ENCODE measurements at regions not wholly inside any gene's neighbourhood (a gene's known extent, or its start where the extent isn't known, plus 50 kb on each side); places are given as distances from the start of the nearest gene placed in this dataset.

DNA sequence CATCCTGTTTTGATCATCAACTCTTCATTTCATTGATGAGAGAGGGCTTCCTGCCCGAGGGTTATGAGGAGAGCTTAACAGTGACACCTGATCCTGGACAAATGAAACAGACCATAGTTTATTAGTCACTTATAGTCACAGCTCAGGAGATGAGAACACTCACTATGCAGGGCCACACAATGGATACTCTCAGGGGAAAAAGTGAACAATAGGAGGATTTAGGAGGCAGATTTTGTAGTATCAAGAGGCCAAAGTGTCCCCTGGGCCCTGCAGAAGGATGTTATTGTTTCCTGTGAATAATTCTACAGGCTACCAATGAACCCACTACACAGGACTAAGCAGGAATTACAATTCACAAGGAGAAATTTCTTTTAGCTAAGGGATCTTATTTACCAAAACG is 772.8 kb upstream of the MAN1A1 start:
- Mint-ChIP-seq H3K27ac (no peak overlapping the region), H3K9me3 (peaks cover 0 to 6% (median 4%) of the 10 kb centered on the region in 3 donors), H3K4me3 (no peak overlapping the region), H3K4me1 (peaks cover 7 to 22% (median 10%) of the 10 kb centered on the region in 3 donors), H3K36me3 (no peaks in the 10 kb centered on the region), H3K27me3 (no peaks in the 10 kb centered on the region)

DNA sequence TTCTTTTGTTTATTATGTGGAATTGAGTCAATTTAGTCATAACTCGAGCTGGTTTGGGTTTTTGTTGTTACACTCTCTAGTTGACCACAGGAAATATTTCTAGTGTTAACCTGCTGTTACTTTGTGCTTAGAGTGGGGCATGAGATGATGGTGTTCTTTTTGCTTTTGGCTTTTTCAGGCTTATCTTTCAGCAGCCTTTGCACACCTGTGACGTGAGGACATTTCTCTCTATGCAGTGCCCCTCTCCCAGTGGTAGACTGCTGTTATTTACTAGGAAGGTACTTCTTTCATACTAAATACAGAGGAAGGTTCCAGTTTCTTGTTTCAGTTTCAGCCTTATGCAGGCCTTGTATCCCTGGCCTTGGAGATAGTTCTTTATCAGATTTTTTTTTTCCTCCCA is 766.8 kb upstream of the MAN1A1 start:
- H3K4me3 Mint-ChIP-seq: peak overlapping the region in 1 of 4 donors; percentile 23
- H3K36me3 Mint-ChIP-seq: no peaks in the 10 kb centered on the region
- H3K9me3 Mint-ChIP-seq: peaks cover 0 to 4% (median 0%) of the 10 kb centered on the region in 3 donors
- H3K4me1 Mint-ChIP-seq: peaks cover 5 to 15% (median 10%) of the 10 kb centered on the region in 3 donors
- no peaks in the 10 kb centered on the region for H3K27me3 Mint-ChIP-seq
- H3K27ac Mint-ChIP-seq: no peak overlapping the region

DNA sequence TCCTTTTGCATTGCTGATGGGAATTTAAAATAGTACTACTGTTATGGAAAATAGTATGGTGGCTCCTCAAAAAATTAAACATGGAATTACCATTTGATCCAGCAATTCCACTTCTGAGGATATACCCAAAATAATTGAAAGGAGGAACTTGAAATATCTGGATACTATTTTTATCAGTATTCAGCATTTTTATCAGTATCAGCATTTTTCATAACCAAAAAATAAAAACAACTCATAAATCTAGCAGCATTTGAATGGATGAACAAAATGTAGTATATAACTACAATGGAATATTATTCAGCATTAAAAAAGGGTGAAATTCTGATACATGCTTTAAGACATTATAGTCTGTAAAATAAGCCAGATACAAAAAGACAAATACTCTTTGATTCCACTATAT is 763.4 kb upstream of the MAN1A1 start:
- no peak overlapping the region for H3K27ac Mint-ChIP-seq
- H3K9me3 Mint-ChIP-seq: peaks cover 0 to 4% (median 0%) of the 10 kb centered on the region in 3 donors
- H3K4me3 Mint-ChIP-seq: no peak overlapping the region
- H3K36me3 Mint-ChIP-seq: no peaks in the 10 kb centered on the region
- no peaks in the 10 kb centered on the region for H3K27me3 Mint-ChIP-seq
- peaks cover 5 to 14% (median 9%) of the 10 kb centered on the region in 3 donors for H3K4me1 Mint-ChIP-seq

DNA sequence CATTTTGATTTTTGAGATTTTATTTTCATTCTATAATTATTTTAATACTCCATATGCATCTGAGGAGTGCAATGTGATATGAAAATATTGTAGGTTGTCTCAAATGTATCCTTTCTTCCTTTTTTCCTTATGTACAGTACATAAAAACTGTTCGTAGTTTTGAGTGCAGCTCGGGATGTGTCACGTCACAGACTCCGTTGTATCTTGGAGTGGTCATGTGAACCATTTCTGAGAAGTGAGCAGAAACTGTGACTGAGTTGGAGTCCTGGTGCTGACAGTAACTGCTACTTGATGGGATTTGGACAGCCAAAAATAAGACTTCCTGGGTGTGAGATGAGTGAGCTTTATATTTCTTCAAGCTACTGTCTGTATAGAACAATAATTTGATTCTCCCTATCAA is 761.4 kb upstream of the MAN1A1 start:
- H3K27me3 Mint-ChIP-seq: no peaks in the 10 kb centered on the region
- H3K9me3 Mint-ChIP-seq: peaks cover 0 to 4% (median 0%) of the 10 kb centered on the region in 3 donors
- H3K4me3 Mint-ChIP-seq: no peak overlapping the region
- H3K4me1 Mint-ChIP-seq: no peaks in the 10 kb centered on the region
- H3K36me3 Mint-ChIP-seq: no peaks in the 10 kb centered on the region
- H3K27ac Mint-ChIP-seq: no peak overlapping the region

DNA sequence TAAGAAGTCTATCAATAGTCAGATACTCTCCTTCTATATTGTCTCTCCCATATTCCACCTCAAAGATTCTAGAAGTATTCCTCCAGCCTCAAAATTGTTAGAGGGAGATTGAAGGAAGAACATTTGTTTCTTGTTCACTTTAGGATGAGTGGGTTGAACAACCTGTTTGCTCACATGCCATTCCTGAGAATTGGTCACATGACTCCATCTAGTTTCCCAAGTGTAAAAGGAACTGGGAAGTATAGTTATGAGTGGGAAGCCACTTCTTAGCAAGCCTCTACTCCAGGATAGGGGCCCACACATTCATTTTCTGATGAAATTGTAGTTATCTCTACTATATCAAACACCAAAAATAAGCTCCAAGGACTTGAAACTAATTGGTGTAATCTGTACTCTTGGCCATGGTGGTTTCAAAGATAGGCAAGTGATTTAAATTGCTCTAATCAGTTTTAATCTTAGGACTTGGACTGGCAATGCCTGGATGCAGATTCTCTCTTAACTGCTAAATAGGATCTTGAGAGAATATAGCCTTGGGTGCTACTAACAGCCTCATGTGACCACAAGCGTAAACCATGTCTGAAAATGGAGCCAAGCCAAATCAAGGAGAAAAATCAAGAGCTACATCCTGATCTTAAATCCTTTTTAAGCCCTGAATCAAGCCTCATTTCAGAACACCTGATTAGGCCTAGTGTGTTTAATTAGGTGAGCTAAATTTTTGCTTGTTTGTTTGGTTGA is 758.7 kb upstream of the MAN1A1 start:
- no peaks in the 10 kb centered on the region for H3K36me3 Mint-ChIP-seq
- H3K4me3 Mint-ChIP-seq: no peak overlapping the region
- no peaks in the 10 kb centered on the region for H3K4me1 Mint-ChIP-seq
- H3K9me3 Mint-ChIP-seq: peaks cover 0 to 1% (median 0%) of the 10 kb centered on the region in 3 donors
- H3K27ac Mint-ChIP-seq: no peak overlapping the region
- no peaks in the 10 kb centered on the region for H3K27me3 Mint-ChIP-seq

DNA sequence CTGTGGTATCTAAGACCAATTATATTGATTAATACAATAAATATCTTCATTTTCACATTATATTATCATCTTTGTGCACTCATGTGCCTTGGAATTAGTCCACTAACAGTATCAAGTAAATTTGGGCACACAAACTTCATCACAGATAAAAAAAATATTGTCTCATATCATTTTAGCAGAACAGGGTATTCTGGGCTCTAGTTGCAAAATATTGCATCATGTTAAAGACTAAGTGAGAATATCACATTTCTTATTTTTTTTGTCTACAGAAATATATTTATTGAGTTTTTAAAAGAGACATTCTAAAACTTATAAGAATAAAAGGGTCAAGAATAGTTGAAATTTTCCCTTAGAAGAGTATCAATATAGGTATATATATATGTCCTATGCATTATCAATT is 754.1 kb upstream of the MAN1A1 start:
- H3K4me1 Mint-ChIP-seq: no peaks in the 10 kb centered on the region
- no peaks in the 10 kb centered on the region for H3K36me3 Mint-ChIP-seq
- H3K27ac Mint-ChIP-seq: no peak overlapping the region
- no peak overlapping the region for H3K4me3 Mint-ChIP-seq
- H3K9me3 Mint-ChIP-seq: peaks cover 0 to 1% (median 0%) of the 10 kb centered on the region in 3 donors
- no peaks in the 10 kb centered on the region for H3K27me3 Mint-ChIP-seq

DNA sequence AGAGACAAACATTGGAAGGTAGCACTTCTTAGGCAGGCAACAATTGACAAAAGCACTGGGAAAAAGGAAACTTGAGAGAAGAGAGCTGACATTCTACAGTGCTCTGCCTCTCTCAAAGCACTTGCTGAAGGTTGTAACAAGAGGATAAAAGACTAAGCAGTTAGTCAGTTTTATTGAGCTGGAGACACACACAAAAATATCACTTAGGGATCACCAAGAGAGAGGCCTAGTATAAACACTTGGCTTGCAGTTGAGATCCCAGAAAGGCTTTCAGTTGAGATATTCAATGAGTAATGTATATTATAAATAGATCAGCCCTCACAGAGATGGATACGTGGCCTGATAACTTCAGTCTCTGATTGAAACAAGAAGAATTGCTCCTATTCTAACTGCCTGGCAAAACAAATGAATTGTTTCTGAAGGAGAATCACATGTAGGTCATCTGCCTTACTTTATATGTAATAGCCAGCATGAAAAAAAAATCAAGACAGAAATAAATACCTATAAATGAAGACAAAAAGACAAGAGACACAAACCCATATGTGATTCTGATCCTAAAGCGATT is 747.2 kb upstream of the MAN1A1 start:
- Mint-ChIP-seq H3K27ac (no peak overlapping the region), H3K4me1 (no peaks in the 10 kb centered on the region), H3K36me3 (peaks cover 2% of the 10 kb centered on the region)

DNA sequence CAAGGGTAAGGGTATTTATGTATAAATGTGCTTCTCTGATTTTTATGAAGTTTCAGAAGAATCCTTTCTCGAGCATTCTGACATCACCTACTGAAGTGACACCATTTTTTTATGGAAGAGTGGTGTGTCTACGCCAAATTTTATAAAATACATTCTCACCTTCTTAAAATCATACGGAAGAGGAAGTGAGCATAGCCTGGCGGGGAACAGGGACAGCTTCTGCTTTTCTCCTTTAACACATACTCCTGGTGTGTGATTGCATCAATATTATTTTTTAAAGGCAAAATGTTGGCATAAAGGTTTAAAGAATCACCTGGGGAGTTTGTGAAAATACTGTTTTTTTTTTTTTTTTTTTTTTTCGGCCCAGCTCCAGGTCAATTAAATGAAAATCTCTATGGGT is 733.6 kb upstream of the MAN1A1 start:
- H3K27me3 Mint-ChIP-seq: peaks cover 1% of the 10 kb centered on the region
- no peak overlapping the region for H3K27ac Mint-ChIP-seq
- no peaks in the 10 kb centered on the region for H3K9me3 Mint-ChIP-seq
- H3K4me3 Mint-ChIP-seq: no peak overlapping the region
- H3K4me1 Mint-ChIP-seq: peaks cover 0 to 4% (median 1%) of the 10 kb centered on the region in 3 donors
- H3K36me3 Mint-ChIP-seq: no peaks in the 10 kb centered on the region

More for the DNA sequence above, 747.2 kb upstream of the MAN1A1 start:
- H3K4me3 Mint-ChIP-seq: no peak overlapping the region
- no peaks in the 10 kb centered on the region for H3K27me3 Mint-ChIP-seq
- H3K9me3 Mint-ChIP-seq: no peaks in the 10 kb centered on the region

DNA sequence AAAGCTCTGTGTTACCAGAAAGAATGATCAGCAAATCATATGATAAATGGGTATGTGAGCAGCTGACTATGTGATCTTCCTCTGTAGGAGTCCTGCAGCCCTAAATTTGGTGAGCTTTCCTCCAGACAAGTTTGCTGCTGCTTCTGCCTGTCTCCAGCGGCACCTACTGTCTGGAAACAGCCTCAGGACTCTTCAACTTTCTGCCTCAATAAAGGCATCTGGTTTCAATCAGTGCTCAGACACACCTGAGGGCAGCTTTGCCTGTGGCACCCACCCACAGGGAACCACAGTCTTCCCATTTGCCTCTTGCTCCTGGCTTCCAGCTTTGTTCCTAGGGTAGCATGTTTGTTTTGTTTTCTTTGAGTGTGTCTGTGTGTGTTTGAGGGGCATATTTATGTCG is 727.9 kb upstream of the MAN1A1 start:
- no peak overlapping the region for H3K4me3 Mint-ChIP-seq
- no peaks in the 10 kb centered on the region for H3K4me1 Mint-ChIP-seq
- H3K27ac Mint-ChIP-seq: peak overlapping the region in 1 of 3 donors; percentile 27
- no peaks in the 10 kb centered on the region for H3K9me3 Mint-ChIP-seq
- H3K27me3 Mint-ChIP-seq: peaks cover 1% of the 10 kb centered on the region
- no peaks in the 10 kb centered on the region for H3K36me3 Mint-ChIP-seq

DNA sequence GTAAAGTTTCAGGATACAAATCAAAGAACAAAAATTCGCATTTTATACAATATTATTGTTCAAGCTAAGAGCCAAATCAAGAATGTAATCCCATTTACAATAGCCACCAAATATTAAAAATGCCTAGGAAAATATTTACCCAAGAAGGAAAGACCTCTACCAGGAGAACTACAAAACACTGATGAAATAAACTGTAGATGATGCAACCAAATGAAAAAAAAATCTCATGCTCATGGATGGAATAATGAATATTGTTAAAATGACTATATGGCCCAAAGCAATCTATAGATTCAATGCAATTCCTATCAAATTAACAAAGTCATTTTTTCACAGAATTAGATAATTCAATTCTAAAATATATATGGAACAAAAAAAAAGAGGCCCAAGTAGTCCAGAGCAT is 708.8 kb upstream of the MAN1A1 start:
- H3K4me3 Mint-ChIP-seq: no peak overlapping the region
- H3K27me3 Mint-ChIP-seq: no peaks in the 10 kb centered on the region
- H3K36me3 Mint-ChIP-seq: no peaks in the 10 kb centered on the region
- peaks cover 2 to 18% (median 3%) of the 10 kb centered on the region in 3 donors for H3K9me3 Mint-ChIP-seq
- no peak overlapping the region for H3K27ac Mint-ChIP-seq
- H3K4me1 Mint-ChIP-seq: no peaks in the 10 kb centered on the region

DNA sequence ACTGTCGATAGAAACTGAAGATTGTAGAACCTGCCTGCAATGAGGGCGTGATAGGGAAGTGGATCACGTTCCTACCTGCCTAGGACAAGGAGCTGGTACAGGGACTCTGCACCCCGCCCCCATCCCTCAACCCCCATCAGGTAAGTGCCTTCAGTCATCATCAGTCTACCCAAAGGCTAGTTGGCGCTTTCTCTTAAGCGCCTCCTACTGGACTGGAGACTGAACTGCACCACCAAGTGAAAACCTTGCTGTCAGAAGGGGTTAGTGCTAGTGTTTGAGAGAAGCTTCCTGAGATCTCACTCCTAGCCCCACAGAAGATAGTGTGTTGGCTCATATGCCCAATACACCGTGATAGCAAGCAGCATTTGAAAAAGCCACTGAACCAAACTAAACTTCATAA is 706.5 kb upstream of the MAN1A1 start:
- peaks cover 2 to 18% (median 3%) of the 10 kb centered on the region in 3 donors for H3K9me3 Mint-ChIP-seq
- H3K36me3 Mint-ChIP-seq: no peaks in the 10 kb centered on the region
- H3K27ac Mint-ChIP-seq: no peak overlapping the region
- no peaks in the 10 kb centered on the region for H3K4me1 Mint-ChIP-seq
- no peaks in the 10 kb centered on the region for H3K27me3 Mint-ChIP-seq
- H3K4me3 Mint-ChIP-seq: no peak overlapping the region

DNA sequence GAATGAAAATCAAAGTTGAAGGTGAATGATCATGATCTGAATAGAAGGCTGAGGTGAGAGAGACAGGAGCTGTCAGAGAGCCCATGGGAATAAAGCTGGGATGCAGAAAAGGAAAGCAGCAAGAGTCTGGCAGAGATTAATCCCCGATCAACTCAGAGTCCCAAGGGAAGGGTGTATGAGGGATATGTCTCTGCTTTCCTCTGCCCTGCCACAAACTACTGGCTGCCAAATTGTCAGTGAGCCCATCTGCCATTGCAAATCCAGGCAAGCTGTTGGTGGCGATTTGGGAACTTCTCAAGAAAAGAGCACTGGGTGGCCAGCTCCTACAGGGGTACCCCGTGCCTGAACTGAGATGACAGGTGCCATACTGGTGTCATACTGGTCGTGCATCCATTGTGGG is 705.5 kb upstream of the MAN1A1 start:
- Mint-ChIP-seq H3K36me3 (no peaks in the 10 kb centered on the region), H3K4me3 (no peak overlapping the region), H3K4me1 (no peaks in the 10 kb centered on the region), H3K27ac (no peak overlapping the region), H3K9me3 (peaks cover 2 to 12% (median 2%) of the 10 kb centered on the region in 3 donors), H3K27me3 (no peaks in the 10 kb centered on the region)

DNA sequence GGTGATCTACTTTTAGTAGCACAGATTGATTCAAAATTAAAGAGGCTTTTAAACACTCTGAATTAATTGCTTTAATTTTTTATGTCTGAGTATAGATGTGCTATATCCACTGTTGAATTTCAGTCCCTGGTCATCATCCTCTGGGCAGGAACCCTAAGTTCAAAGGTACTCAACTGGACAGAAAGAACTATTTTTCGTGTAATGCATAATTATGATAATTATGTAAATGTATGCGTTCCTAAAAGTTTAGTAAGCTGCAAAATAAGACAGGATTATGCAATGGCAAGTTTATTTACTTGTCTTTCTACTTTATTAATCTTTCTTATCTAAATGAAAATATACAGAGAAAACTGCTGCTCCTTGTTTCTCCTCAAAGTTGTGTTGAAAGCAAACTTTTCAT is 690.1 kb upstream of the MAN1A1 start:
- Mint-ChIP-seq H3K9me3 (no peaks in the 10 kb centered on the region), H3K27ac (no peak overlapping the region), H3K36me3 (no peaks in the 10 kb centered on the region), H3K4me1 (no peaks in the 10 kb centered on the region), H3K27me3 (no peaks in the 10 kb centered on the region), H3K4me3 (no peak overlapping the region)

DNA sequence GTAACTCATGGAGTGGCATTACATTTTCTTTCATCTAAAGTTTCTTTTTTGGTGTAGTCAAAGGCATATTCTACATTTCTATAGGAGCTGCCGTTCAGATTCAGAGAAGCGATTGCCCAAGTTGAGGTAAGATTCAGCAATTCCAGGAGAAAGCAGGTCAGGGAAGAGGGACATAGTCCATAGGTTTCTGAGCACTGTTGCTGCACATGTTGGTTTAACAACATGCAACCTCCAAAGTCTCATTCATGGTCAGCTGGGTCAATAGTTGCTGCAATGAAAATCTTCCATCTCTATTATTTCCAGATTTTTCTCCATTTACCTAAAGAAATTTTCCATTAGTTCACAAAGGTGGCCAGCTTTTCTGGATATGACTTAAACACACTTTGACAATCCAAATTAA is 682.3 kb upstream of the MAN1A1 start:
- Mint-ChIP-seq H3K27ac (no peak overlapping the region), H3K9me3 (peaks cover 0 to 2% (median 0%) of the 10 kb centered on the region in 3 donors), H3K27me3 (no peaks in the 10 kb centered on the region), H3K4me3 (no peak overlapping the region), H3K36me3 (peaks cover 1% of the 10 kb centered on the region), H3K4me1 (no peaks in the 10 kb centered on the region)

DNA sequence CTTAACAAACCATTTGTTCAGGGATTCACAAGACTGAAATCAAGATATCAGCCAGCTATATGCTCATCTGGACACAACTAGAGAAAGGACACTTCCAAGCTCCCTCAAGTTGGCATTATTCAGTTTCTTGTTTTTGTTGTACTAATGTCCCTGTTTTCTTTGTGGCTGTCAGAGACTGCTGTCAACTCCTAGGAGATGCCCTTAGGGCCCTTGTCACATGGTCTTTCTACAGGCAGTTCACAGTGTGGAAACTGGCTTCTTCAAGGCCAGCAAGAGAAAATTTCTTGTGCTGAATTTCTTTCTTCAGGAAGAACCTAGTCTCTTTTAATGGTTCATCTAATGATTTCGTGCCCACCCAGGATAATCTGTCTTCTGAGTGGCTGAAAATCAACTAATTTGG is 677.2 kb upstream of the MAN1A1 start:
- Mint-ChIP-seq H3K36me3 (peaks cover 1% of the 10 kb centered on the region), H3K27ac (no peak overlapping the region), H3K9me3 (peaks cover 0 to 2% (median 0%) of the 10 kb centered on the region in 3 donors), H3K27me3 (no peaks in the 10 kb centered on the region), H3K4me1 (no peaks in the 10 kb centered on the region), H3K4me3 (no peak overlapping the region)

DNA sequence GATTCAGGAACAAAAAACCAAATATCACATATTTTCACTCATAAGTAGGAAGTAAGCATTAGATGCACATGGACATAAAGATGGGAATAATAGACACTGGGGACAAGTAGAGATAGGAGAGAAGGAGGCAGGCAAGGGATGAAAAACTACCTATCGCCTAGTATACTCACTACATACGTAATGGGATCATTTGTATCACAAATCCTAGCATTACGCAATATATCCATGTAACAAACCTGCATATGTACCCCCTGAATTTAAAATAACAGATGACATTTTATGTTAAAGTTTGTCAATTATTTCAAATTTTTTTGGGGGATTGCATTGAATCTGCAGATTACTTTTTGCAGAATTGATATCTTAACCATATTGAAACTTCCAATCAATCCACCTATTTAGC is 660.5 kb upstream of the MAN1A1 start:
- H3K9me3 Mint-ChIP-seq: peaks cover 0 to 2% (median 0%) of the 10 kb centered on the region in 3 donors
- H3K27me3 Mint-ChIP-seq: no peaks in the 10 kb centered on the region

More for the DNA sequence above, 660.5 kb upstream of the MAN1A1 start:
- H3K36me3 Mint-ChIP-seq: no peaks in the 10 kb centered on the region
- H3K27ac Mint-ChIP-seq: no peak overlapping the region
- H3K4me1 Mint-ChIP-seq: peaks cover 0 to 3% (median 0%) of the 10 kb centered on the region in 3 donors
- H3K4me3 Mint-ChIP-seq: no peak overlapping the region

Measured in IgD-negative memory B cell (primary cell).